ENCODE measurements at regions not wholly inside any gene's neighbourhood (a gene's known extent, or its start where the extent isn't known, plus 50 kb on each side); places are given as distances from the start of the nearest gene placed in this dataset.
"Not testable (repeated sequence)": the region's sequence is repeated elsewhere in the genome, so short reads cannot be mapped to it uniquely, and the experiment has no call there.

GRCh38 chr18:70617020-70617763 is 328.3 kb downstream of the SOCS6 start:
- Histone ChIP-seq H3K4me3 (no peak overlapping the region), H3K27ac (no peak overlapping the region)

- no peak overlapping the region for H3K27ac ChIP-seq
- H3K4me3 ChIP-seq: no peak overlapping the region
These were observed 311.5 kb downstream of the SOCS6 start for GRCh38 chr18:70600225-70600925.

- Histone ChIP-seq H3K4me3 (no peak overlapping the region), H3K27ac (no peak overlapping the region)
These were observed 309.6 kb downstream of the SOCS6 start for GRCh38 chr18:70598406-70598805.

GRCh38 chr18:70582981-70583380 is 294.1 kb downstream of the SOCS6 start:
- Histone ChIP-seq H3K27ac (no peak overlapping the region), H3K4me3 (no peak overlapping the region)

GRCh38 chr18:70578480-70578879 is 289.6 kb downstream of the SOCS6 start:
- Histone ChIP-seq H3K4me3 (no peak overlapping the region), H3K27ac (no peak overlapping the region)

GRCh38 chr18:70577023-70577420 is 288.2 kb downstream of the SOCS6 start:
- Histone ChIP-seq H3K27ac (no peak overlapping the region), H3K4me3 (no peak overlapping the region)

- no peak overlapping the region for H3K4me3 ChIP-seq
- no peak overlapping the region for H3K27ac ChIP-seq
These were observed 287.6 kb downstream of the SOCS6 start for GRCh38 chr18:70576276-70577022.

- H3K27ac ChIP-seq, H3K4me3 ChIP-seq: not testable (repeated sequence)
These were observed 286.1 kb downstream of the SOCS6 start for GRCh38 chr18:70574951-70575350.

GRCh38 chr18:70569647-70570046 is 280.8 kb downstream of the SOCS6 start:
- H3K4me3 ChIP-seq, H3K27ac ChIP-seq: not testable (repeated sequence)

- Histone ChIP-seq H3K27ac (no peak overlapping the region), H3K4me3 (no peak overlapping the region)
These were observed 270.6 kb downstream of the SOCS6 start for GRCh38 chr18:70559446-70559845.

GRCh38 chr18:70558371-70558770 is 269.5 kb downstream of the SOCS6 start:
- Histone ChIP-seq H3K27ac (no peak overlapping the region), H3K4me3 (no peak overlapping the region)

GRCh38 chr18:70554854-70555445 is 266.1 kb downstream of the SOCS6 start:
- no peak overlapping the region for H3K4me3 ChIP-seq
- H3K27ac ChIP-seq: no peak overlapping the region

GRCh38 chr18:70553936-70554260 is 265.1 kb downstream of the SOCS6 start:
- H3K4me3 ChIP-seq: no peak overlapping the region
- H3K27ac ChIP-seq: no peak overlapping the region

- no peak overlapping the region for H3K4me3 ChIP-seq
These were observed 264.5 kb downstream of the SOCS6 start for GRCh38 chr18:70553245-70553935.

GRCh38 chr18:70536370-70537062 is 247.7 kb downstream of the SOCS6 start:
- Histone ChIP-seq H3K4me3 (no peak overlapping the region), H3K27ac (no peak overlapping the region)

More at GRCh38 chr18:70553245-70553935, 264.5 kb downstream of the SOCS6 start:
- H3K27ac ChIP-seq: no peak overlapping the region

GRCh38 chr18:70535041-70535440 is 246.2 kb downstream of the SOCS6 start:
- H3K4me3 ChIP-seq: no peak overlapping the region
- H3K27ac ChIP-seq: no peak overlapping the region

GRCh38 chr18:70525322-70525721 is 236.5 kb downstream of the SOCS6 start:
- not testable (repeated sequence) for H3K27ac ChIP-seq, H3K4me3 ChIP-seq

GRCh38 chr18:70523792-70524182 is 234.9 kb downstream of the SOCS6 start:
- H3K27ac ChIP-seq: no peak overlapping the region
- no peak overlapping the region for H3K4me3 ChIP-seq

GRCh38 chr18:70523035-70523791 is 234.4 kb downstream of the SOCS6 start:
- Histone ChIP-seq H3K27ac (no peak overlapping the region), H3K4me3 (no peak overlapping the region)

Data from skin epidermis (tissue), 12 donors.